Erythroblast (primary cell): ENCODE measurements at regions not wholly inside any gene's neighbourhood (a gene's known extent, or its start where the extent isn't known, plus 50 kb on each side); places are given as distances from the start of the nearest gene placed in this dataset.

Source experiments
- GATA1 ChIP-seq: IDR thresholded peaks from 2 replicates; pipeline ENCODE4 v1.6.1; 2011; ENCODE audit warnings: low read depth, mild to moderate bottlenecking, control low read depth, low read length, moderate library complexity
- POLR2A ChIP-seq: IDR thresholded peaks from 2 replicates; pipeline ENCODE4 v1.6.1; 2011; ENCODE audit warnings: mild to moderate bottlenecking, low read length

- TF ChIP-seq POLR2A (no peak), GATA1 (no peak)
Measured at GRCh38 chr22:27094633-27095308, 437.4 kb downstream of the MIAT start.
